GM19395 (cell line): ENCODE measurements at regions not wholly inside any gene's neighbourhood (a gene's known extent, or its start where the extent isn't known, plus 50 kb on each side); places are given as distances from the start of the nearest gene placed in this dataset.

Experiments
- ATAC-seq: cut with Tn5 transposase; IDR thresholded peaks from one replicate; pipeline ENCODE4 v1.9.1; 2021; ENCODE audit warnings: mild to moderate bottlenecking, moderate library complexity; ENCODE audit not compliant: unreplicated experiment

DNA sequence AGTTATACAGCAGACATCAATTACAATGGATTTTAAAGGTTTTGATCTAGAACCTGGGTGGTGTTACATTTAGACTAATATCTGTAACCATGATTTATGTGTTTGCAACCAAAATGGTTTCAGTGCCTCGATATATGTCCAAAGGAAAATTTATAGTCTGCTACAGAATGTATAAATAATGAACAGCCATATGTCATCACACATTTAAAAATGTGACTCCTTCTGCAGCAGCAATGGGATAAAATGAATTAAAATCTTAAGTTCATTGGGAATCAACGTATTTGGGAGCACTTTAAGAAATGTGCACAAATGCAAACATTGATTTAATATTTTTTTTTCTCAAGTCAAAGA is 610.2 kb downstream of the TMEM114 start:
- ATAC-seq = no peak

GRCh38 chr16:7979448-7980132 is 610.7 kb downstream of the TMEM114 start:
- ATAC-seq = no peak

GRCh38 chr16:7976563-7976962 is 613.7 kb downstream of the TMEM114 start:
- ATAC-seq = no peak

- no peak for ATAC-seq
Measured at GRCh38 chr16:7976125-7976524, 614.2 kb downstream of the TMEM114 start.

DNA sequence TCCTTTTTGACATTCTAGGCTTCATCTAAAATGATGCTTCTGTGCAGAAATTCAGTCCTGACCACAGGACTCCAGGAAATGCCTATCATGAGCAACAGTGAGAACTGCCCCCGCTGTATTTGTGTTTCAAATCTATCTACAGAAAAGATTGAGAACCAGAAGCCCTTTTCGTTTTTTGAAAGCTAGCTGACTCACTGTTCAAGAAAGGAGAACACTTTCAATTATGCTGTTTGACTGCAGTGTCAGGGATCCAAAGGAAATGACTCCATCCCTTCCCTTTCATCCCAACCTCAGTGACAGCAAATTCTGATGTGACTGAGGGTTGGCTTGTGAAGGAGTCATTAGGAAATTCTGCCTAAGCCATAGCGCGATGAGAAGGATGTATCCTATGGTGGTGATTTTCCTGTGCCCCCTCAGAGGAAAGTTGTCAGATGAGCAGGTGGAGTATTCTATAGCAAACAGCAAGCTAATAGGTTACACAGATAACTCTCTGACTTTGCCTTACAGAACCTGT is 622.3 kb downstream of the TMEM114 start:
- no peak for ATAC-seq

DNA sequence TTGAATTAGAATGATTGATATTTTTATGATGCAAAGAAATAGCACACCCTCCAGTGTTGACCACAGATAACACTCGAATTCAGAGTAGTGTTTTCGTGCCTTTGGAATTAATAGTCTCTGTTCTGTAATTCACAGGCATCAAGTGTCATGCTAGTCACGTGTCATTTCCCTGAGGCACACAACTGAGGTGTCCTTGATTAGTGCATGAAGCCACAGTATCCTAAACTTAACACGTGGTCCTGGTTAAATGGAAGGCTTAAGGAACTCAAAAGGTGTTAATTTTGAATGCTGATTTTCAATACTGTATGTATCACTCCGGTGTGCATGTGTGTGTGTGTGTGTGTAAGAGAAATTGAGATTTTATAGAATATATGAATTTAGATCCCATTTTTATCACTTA is 625.6 kb downstream of the TMEM114 start:
- ATAC-seq = no peak

DNA sequence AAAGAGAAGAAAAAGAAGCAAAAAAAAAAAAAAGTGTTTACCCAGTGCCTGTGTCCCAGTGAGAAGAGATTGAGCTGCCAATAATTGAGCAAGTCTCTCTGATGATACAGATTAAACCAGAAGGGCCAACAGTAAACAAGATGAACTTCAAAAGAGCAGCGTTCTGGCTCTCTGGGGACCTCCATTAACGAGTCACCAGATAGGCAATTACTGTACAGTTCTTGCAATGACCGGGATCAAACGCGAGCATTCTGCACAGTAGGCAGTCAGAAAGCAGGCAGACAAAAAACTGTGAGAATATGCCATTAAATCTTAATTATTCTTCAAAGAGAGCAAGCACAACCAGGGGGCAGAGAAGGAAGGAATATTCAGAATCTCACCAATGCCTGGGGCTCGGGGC is 626.1 kb downstream of the TMEM114 start:
- ATAC-seq = no peak

DNA sequence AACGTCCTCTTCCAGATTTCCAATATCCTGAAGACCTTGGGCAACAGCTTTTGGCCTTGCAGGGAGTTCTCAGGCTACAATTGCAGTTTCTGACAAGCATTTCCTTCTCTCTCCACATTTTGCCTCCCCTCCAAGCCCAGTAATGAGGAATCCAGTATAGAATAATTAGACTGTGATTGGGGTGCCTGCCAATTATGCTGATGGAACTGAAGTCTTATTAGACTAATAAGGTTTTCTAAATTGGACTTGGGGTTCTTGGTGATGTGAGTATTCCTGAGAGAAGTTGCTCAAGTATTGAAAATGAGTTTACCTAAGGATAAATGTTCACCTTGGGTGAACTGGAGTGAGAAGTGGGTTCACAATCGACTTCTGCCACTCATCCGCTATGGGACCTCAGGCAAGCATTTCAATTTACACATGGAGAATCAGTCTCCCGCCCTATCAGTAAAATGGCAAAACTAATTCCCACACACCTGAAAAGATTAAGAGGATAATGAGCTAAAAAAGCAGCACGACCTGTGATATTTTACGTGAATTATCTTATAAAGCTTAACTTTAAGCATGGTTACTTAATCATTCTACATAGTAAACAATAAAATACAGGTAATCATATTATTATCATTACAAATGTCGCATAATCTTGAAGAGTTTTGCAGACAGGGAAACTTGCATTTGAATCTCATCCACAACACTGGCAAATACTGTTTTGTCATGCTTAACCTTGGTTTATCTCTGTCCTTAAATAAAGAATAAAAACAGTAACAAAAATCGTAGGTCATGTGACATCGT is 628.0 kb downstream of the TMEM114 start:
- no peak for ATAC-seq

- no peak for ATAC-seq
Measured at GRCh38 chr16:7957151-7957550, 624.5 kb downstream of the RBFOX1 start.

DNA sequence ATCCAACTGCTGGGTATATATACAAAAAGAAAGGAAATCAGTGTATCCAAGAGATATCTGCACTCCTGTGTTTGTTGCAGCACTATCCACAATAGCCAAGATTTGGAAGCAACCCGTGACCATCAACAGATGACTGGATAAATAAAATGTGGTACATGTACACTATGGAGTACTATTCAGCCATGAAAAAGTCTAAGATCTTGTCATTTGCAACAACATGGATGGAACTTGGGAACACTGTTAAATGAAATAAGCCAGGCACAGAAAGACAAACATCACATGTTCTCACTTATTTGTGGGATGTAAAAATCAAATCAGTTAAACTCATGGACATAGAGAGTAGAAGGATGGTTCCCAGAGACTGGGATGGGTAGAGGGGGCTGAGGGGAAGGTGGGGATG is 620.7 kb downstream of the RBFOX1 start:
- ATAC-seq = no peak

DNA sequence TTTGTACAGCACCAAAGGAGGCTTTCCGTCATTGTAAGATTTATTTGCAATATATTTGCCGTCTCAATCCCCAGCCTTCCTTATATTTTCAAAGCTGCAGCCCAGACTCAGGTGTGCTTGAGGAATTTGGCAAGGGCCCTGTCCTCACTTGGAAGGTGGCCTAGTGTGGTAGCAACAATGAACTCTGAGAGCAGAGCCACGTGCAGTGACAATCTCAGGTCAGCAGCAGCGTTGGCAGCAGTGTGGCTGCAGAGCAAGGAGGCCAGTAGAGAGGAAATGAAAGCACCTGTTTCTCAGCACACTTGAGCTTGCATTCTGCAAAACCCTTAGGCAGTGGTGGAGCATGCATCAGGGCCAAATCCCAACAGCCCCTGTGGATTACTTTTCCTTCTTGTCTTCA is 613.5 kb downstream of the RBFOX1 start:
- ATAC-seq = no peak

GRCh38 chr16:7938175-7938574 is 605.5 kb downstream of the RBFOX1 start:
- no peak for ATAC-seq

DNA sequence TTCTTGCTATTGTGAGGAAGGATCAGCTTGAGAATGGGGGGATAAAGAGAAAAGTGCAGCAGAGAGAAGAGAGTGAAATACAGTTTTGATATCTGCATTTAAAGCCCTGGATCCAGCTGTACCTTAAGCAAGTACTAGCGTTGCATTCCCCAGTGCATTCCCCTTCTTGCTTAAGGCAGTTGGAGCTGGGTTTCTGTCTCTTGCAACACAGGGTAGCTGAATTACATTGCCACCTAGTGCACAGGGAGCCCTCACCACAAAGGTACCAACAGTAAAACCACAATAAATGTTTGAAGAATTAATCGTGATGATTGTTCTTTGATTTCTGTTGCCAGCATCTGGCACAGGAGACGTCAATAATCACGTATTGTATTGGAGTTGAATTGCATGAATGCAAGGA is 588.7 kb downstream of the RBFOX1 start:
- ATAC-seq = no peak

- no peak for ATAC-seq
Measured at GRCh38 chr16:7919782-7920181, 587.1 kb downstream of the RBFOX1 start.

GRCh38 chr16:7914748-7915147 is 582.1 kb downstream of the RBFOX1 start:
- ATAC-seq = no peak

DNA sequence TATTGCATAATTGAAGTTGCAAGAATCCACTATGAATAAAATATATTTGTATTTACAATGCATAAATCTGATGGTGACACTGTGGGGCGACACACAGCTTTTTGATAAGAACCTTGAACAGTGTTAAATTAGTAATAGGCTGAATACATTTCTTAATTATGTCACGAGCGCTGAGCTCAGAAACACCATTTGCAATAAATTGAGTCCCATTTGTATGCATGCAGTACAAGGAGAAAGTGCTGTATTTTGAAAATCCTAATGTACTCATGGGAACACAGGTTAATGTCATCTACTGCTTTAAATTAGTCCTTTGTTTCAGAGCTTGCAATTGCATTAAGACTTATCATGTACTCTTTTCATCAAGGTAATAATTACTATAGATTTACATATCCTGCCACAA is 579.5 kb downstream of the RBFOX1 start:
- ATAC-seq = no peak

GRCh38 chr16:7910116-7910515 is 577.5 kb downstream of the RBFOX1 start:
- no peak for ATAC-seq

DNA sequence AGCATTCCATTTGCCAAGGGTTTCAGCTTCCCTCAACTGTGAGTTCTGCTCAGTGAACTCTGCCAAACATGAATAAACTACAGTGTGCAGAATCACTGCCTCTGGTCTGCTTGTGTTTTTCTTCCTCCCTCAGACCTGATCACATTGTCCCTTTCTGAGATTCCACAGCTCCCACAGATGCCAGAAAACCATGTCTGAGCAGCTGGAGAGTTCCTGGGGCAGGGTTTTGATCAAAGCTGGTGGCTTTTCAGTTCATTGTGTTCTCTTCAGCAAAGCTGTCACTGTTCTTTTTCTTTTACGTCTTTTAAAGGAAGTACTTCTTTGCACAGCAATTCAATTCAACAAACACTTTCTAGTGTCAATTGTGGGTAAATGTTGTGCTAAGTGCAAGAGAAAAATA is 555.8 kb downstream of the RBFOX1 start:
- ATAC-seq = no peak

DNA sequence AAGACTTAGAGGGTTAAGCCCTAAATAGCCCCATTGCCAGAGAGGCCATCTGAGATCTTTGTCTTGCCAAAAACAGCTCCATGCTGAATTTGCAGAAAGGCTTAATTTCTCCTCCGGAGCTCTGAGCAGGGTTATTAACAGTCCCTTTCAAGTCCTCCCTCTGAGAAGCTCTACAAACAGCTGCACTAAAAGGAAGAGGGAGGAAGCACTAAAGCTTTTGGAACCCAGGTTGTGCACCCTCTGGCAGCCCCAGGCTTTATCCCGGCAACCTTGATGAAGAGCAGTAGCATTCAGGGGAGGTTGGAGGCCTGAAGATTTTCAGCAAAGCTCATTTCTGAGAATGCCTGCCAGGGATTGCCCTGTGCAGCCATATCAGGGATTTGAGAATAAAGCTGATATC is 554.7 kb downstream of the RBFOX1 start:
- no peak for ATAC-seq

DNA sequence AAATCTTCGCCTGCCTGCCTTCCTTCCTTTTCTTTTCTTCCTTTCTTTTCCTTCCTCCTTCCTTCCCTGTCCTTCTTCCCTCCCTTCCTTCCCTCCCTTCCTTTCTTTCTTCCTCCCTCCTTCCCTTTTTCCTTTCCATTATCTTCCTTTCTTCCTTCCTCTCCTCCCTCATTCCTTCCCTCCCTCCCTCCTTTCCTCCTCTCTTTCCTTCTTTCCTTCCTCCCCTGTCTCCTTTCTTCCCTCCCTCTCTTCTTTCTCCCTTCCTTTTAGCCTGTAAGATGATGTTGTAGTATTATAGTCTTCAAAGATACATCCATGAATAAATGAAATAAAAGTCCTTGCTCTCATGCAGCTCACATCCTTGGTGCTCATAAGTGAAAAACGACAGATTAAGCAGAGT is 539.3 kb downstream of the RBFOX1 start:
- no peak for ATAC-seq

DNA sequence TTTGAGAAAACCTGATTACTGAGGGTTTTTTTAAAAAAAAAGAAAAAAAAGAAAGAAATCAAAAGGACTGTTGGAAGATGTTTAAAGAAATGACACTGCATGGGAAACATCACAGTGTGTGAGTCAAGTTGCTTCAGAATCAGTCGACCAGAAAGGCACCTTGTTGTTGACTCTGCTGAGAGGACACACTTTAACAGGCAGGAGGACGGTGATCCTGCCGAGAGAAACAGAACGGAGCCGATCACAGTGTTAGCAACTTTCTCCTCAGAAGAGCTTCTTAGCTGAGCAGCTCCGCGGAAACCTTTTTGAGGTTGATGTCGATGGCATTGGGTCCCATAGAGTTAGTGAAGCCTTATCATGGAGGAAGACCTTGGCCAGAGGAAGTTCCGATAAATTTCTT is 538.7 kb downstream of the RBFOX1 start:
- ATAC-seq = no peak

DNA sequence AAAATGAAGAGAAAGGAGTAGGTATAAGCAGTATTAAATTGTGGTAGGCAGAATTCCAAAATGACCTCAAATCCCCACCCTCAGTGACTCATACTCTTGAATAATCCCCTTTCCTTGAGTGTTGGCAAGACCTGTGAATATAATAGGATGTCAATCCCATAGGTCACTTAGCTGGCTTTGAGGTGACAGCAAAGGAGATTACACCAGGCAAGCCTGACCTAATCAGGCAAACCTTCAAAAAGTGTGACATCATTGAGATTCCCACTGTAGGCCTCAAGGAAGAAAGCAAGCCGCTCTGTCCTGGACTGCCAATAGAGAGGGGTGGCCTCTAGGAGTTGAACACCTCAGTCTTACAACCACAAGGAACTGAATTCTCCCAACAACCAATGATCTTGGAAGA is 535.2 kb downstream of the RBFOX1 start:
- ATAC-seq = no peak

DNA sequence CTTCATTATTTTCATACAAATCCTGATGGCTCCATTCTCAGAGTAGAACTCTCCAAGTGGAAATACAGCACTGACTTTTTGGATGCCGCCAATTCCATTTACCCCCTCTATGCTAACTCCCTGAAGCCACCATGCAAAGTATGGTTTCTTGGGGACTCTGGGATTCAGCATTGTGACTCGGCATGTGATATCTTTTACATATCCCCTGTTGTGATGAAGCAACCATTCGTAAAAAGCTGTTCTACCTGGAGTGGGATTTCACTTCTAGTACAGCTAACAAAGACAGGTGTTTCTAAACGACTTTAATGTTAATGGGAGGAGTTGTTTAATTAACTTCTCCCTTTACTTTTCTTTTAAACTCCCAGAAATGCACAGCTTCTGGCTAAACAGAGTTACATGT is 533.5 kb downstream of the RBFOX1 start:
- ATAC-seq = no peak
